Keratinocyte (primary cell): ENCODE measurements at regions not wholly inside any gene's neighbourhood (a gene's known extent, or its start where the extent isn't known, plus 50 kb on each side); places are given as distances from the start of the nearest gene placed in this dataset.

Experiments
- CTCF ChIP-seq, 3 experiments: IDR thresholded peaks in 1 of 3; conservative IDR thresholded peaks in 1 of 3; optimal IDR thresholded peaks in 1 of 3; 2 replicates in 2 of 3; 3 replicates in 1 of 3; pipeline versions ENCODE3 to v1.5.1; 2011; ENCODE audit warnings: low read length in 3 of 3, mild to moderate bottlenecking in 3 of 3, moderate library complexity in 2 of 3, control low read depth in 1 of 3, inconsistent platforms in 1 of 3; ENCODE audit not compliant: insufficient read depth in 2 of 3; ENCODE audit errors: extremely low read depth in 1 of 3
- EZH2 ChIP-seq: IDR thresholded peaks from one replicate; pipeline ENCODE4 v1.6.1; 2012; ENCODE audit warnings: inconsistent platforms, mild to moderate bottlenecking, low read length, moderate library complexity

GRCh38 chr1:83086986-83087512, 911.9 kb downstream of the TTLL7 start:
- TF ChIP-seq CTCF (optimal IDR thresholded peaks at IDR 0.05 in 1 of 3, IDR thresholded peaks at IDR 0.05 in 1 of 3, conservative IDR thresholded peaks at IDR 0.05 in 1 of 3; ENCODE audit: extremely low read depth in 1 of 3, insufficient read depth in 2 of 3, low read length in 3 of 3): no peak
- no peak for TF ChIP-seq EZH2
